HG03159 (cell line): ENCODE measurements at regions not wholly inside any gene's neighbourhood (a gene's known extent, or its start where the extent isn't known, plus 50 kb on each side); places are given as distances from the start of the nearest gene placed in this dataset.

Source experiments
- ATAC-seq: cut with Tn5 transposase; IDR thresholded peaks from one replicate; pipeline ENCODE4 v1.9.1; 2021; ENCODE audit warnings: mild to moderate bottlenecking, moderate library complexity; ENCODE audit not compliant: unreplicated experiment

GRCh38 chr14:38103542-38104225 is 104.0 kb upstream of the SSTR1 start:
- ATAC-seq: no peak

- ATAC-seq: no peak
Observed at GRCh38 chr14:38105106-38105702, 102.5 kb upstream of the SSTR1 start.

DNA sequence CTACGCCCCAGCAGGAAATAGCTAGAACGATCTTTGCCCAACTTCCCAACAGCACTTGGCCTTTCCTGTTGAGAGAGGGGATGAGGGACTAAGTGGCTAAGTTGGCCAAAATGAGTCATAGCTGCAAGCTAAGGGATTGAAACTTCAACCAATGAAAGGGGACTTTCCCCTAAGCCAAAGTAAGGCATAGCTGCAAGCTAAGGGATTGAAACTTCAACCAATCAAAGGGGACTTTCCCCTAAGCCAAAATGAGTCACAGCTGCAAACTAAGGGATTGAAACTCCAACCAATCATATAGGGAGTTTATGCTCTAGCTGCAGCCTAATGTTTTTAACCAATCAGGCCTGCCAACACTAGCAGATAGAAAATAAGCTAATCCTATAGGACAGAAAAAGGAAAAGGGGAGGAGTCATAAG is 100.5 kb upstream of the SSTR1 start:
- peak; percentile 74 for ATAC-seq

GRCh38 chr14:38108681-38109080 is 99.0 kb upstream of the SSTR1 start:
- ATAC-seq: no peak

DNA sequence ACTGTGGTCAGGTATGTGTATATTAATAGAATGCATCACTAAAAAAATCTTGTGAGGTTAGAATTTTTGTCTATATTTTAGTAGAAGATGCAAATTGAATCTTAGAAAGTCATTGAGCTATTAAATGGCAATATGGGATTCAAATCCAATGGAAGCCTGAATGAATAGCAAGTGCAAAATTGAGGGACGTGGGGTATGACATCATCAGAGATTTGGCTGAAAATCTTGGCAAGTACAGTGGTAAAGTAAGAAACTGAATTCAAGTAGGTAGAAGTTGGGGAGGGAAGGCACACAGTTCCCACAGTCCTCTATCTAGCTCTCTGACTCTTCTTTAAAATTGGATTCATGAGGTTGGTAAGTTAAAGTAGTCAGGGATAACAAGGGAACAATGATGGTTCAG is 97.4 kb upstream of the SSTR1 start:
- ATAC-seq: no peak

DNA sequence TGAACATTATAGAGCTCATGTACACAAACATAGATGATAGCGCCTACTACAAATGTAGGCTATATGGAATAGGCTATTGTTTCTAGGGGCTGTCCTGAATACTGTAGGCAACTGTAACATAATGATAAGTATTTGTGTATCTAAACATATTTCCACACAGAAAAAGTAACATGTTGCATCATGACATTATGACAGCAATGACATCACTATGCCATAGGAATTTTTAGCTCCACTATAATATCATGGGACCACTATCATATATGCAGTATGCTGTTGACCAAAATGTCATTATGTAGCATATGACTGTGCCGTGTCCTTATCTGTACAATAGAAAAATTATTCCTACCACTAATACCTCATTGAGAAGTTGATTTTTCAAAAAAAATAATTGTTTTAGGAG is 96.7 kb upstream of the SSTR1 start:
- ATAC-seq: no peak

DNA sequence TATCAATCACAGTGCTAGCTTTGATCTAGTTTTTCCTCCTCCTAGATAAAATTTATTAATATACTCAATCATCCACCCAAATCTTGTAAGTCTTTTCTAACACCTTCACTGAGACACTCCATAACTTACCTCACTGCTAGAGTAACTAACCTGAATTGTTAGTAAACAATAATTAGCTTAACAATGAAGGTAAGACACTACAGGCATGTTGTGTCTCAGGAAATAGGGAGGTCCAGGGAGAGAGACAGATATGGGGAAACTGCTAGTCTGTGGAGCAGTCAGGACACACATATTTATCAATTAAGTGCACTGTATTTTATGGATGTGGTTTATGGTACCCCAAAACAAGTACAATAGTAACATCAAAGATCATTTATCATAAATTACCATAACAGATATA is 94.2 kb upstream of the SSTR1 start:
- ATAC-seq: no peak

- ATAC-seq: no peak
Observed at GRCh38 chr14:38116895-38117294, 90.8 kb upstream of the SSTR1 start.

DNA sequence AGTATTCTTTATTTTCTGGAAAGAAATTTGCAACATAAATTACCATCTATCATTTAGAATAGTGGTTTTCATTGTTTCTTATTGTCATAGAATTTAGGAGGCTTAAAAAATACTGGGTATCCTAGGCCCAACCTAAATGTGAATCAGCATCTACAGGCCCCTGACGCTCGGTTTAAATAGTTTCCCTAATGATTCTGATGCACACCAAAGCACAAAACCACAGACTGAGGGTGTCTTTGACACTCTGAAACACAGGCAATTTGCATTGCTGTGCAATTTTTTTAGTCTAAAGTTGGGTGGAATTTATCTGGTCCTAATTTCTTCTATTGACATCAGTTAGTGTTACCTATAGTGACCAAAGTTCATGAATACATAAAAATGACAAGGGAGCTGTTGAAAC is 87.6 kb upstream of the SSTR1 start:
- ATAC-seq: no peak

- ATAC-seq: no peak
Observed at GRCh38 chr14:38121320-38122020, 86.2 kb upstream of the SSTR1 start.

GRCh38 chr14:38122241-38122640 is 85.5 kb upstream of the SSTR1 start:
- ATAC-seq: no peak

DNA sequence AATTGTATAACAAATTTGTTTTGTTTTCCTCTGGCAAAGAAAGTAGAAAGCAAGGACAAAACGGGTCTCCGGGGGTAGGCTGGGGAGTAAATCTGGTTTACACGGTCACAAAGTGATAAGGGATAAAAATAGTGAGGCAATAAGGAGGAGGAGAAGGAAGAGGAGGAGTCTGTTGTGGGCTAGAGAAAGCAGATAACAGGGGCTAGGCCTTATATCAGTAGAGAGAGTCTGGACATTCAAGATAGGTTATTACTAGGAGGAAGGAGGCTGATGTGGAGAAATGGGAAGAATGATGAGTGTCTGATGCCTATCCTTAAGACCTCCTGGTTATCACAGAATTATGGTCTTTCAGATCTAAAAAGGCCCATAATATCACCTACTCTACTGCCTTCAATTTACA is 83.2 kb upstream of the SSTR1 start:
- ATAC-seq: no peak

DNA sequence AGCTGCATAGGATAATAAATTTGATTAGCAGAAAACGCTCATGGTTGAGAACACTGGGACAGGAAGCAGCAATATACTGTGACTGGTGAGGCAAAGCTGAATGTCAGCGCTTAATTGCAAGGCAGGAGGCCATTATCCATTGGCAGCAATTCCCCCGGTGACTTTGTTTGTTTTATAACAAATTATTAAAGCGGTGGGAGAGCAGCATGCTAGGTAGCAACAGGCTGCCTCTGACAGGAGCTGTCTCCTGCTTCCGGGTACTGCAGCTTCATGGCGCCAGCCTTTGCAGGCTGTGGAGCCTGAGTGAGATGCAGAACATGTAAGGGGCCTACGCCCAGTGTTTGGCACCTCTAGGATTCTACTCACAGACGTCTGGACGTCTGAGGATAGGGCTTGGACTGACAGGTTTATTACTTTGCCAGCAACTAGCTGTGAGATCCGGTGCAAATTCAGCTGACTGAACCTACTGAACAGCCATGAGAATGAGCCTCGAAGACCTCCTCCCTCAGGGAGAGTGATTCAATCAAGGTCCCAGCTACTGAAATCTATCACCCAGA is 82.1 kb upstream of the SSTR1 start:
- ATAC-seq: no peak

- ATAC-seq: no peak
Observed at GRCh38 chr14:38127356-38127755, 80.3 kb upstream of the SSTR1 start.

DNA sequence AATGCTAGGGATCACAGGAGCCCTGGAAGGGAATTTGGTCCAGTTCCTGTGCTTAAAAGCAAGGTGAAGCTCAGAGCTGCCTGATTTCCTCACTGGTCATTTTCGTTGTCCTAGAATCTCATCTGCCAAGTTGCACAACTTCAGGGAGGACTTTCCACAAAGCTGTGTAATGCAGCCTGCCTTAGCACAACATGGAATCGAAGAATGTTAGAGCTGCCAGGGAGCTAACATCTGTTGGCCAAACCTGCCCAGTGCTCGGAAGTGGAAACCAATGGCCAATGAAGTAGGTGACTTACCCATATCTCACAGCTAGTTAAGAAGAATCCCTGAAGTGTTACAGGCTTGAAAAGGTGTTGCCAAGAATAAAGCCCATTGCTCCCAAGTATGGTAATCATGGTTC is 79.9 kb upstream of the SSTR1 start:
- ATAC-seq: no peak

DNA sequence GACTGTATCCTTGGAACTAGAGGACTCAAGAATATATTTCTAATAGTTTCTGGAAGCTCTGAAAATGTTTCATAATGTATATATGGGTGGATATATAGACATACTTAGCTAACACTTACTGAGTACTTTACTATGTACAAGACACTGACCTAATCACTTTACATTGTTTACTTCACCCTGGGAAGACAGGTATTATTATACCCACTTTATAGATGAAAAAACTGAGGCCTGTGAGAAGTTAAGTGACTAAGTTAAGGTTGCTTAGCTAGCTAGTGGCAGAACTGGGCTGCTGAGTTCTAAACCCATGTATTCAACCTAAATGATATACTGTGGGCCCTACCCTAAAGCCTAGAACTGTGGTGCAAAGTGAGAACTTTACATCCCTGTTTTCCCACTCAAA is 79.1 kb upstream of the SSTR1 start:
- ATAC-seq: no peak

GRCh38 chr14:38129192-38129591 is 78.5 kb upstream of the SSTR1 start:
- ATAC-seq: no peak

DNA sequence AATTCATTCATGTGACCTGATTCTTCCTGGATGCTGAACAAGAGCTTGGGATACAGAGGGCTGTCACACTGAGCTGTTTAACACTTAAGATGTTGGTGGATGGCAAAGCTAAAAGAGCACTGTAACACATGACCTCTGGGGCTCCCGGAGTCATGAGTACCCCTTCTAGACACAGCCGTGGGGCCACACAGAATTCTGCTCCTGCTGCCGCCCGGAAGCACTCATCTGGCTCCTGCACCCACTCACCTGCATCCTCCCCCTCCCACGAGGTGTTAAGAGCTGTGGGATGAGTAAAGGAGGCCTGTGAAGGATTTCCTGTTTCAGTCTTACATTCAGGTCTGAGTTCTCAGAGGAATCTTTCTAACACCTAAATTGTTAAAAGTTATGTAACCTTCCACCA is 78.0 kb upstream of the SSTR1 start:
- ATAC-seq: no peak

DNA sequence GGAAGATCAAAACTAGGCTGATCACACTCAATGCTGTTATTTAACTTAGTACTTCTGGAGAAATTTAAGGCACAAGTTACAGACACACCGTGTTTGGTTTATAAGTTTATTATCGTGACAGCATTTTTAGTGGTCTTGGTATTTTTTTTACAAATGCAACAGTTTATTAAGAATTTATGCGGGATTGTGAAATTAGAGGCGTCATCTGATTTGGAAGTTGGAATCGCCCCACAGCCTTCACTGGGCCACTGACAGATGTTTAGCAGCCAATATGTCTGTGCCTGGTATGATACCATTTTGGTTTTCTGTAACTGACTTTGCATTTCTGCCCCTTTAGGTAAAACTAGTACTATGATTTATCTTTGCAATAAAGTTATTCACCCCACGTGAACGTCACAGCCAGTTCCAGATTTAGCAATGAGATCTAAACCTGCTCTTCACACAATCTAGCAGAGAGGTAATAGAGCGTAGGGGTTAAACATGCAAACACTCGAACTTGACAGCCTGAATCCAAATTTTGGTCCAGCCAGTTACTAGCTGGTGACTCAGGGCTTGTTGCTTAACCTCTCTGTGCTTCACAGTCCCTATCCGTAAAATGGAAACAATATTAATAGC is 73.2 kb upstream of the SSTR1 start:
- ATAC-seq: no peak

GRCh38 chr14:38135106-38135867 is 72.4 kb upstream of the SSTR1 start:
- no peak for ATAC-seq

DNA sequence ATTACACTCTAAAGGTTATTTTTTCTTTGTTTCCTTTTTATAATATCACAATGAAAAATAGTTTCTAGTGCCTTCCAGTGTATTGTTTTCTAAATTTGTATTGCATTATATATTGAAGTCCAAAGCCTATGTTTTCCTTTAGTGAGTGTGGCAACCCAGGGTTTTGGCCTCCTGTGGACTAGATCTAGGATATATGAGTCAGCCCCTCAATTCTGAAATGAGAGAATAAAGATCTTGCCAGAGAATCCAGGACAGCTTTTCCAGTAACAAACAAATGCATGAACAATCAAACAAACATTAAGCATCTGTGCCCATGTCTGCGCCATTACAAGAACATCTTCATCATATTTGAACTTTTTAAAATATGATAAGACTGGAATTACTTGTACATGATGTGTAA is 70.7 kb upstream of the SSTR1 start:
- no peak for ATAC-seq
